ENCODE measurements at regions not wholly inside any gene's neighbourhood (a gene's known extent, or its start where the extent isn't known, plus 50 kb on each side); places are given as distances from the start of the nearest gene placed in this dataset.
"Not testable (repeated sequence)": the region's sequence is repeated elsewhere in the genome, so short reads cannot be mapped to it uniquely, and the experiment has no call there.

- no peak for FAIRE-seq
These were observed 85.0 kb upstream of the LOC128125822 start for GRCh38 chr6:63487103-63487813.

- FAIRE-seq: no peak
These were observed 81.2 kb upstream of the LOC128125822 start for GRCh38 chr6:63491119-63491518.

- no peak for FAIRE-seq
These were observed 79.8 kb upstream of the LOC128125822 start for GRCh38 chr6:63492476-63492875.

- FAIRE-seq: no peak
These were observed 78.7 kb upstream of the LOC128125822 start for GRCh38 chr6:63493557-63493956.

- FAIRE-seq: no peak
These were observed 75.9 kb upstream of the LOC128125822 start for GRCh38 chr6:63496361-63496804.

- FAIRE-seq: no peak
These were observed 70.1 kb upstream of the LOC128125822 start for GRCh38 chr6:63502156-63502555.

GRCh38 chr6:63503199-63503598 is 69.1 kb upstream of the LOC128125822 start:
- no peak for FAIRE-seq

GRCh38 chr6:63504777-63505384 is 67.4 kb upstream of the LOC128125822 start:
- no peak for FAIRE-seq

- FAIRE-seq: no peak
These were observed 65.2 kb upstream of the LOC128125822 start for GRCh38 chr6:63507096-63507495.

GRCh38 chr6:63509652-63510352 is 62.5 kb upstream of the LOC128125822 start:
- FAIRE-seq: no peak

GRCh38 chr6:63510353-63510686 is 62.0 kb upstream of the LOC128125822 start:
- no peak for FAIRE-seq

- FAIRE-seq: no peak
These were observed 61.4 kb upstream of the LOC128125822 start for GRCh38 chr6:63510849-63511248.

GRCh38 chr6:63514488-63515173 is 57.6 kb upstream of the LOC128125822 start:
- FAIRE-seq: no peak

GRCh38 chr6:63515227-63515626 is 57.1 kb upstream of the LOC128125822 start:
- FAIRE-seq: not testable (repeated sequence)

- FAIRE-seq: no peak
These were observed 55.9 kb upstream of the LOC128125822 start for GRCh38 chr6:63516186-63516944.

GRCh38 chr6:63517221-63517620 is 55.1 kb upstream of the LOC128125822 start:
- FAIRE-seq: no peak

- no peak for FAIRE-seq
These were observed 50.6 kb upstream of the LOC128125822 start for GRCh38 chr6:63521475-63522210.

Data from G401.6 (cell line).